Ishikawa (cell line): ENCODE measurements at regions not wholly inside any gene's neighbourhood (a gene's known extent, or its start where the extent isn't known, plus 50 kb on each side); places are given as distances from the start of the nearest gene placed in this dataset.

Experiments used
- CEBPB ChIP-seq: IDR thresholded peaks from 2 replicates; pipeline ENCODE4 v1.6.1; 2012
- CREB1 ChIP-seq: IDR thresholded peaks from 2 replicates; pipeline ENCODE4 v1.6.1; 2012; ENCODE audit warnings: low read depth
- FOXM1 ChIP-seq: IDR thresholded peaks from 2 replicates; pipeline ENCODE4 v1.6.1; 2012; ENCODE audit warnings: low read depth, borderline replicate concordance
- MAX ChIP-seq: IDR thresholded peaks from 2 replicates; pipeline ENCODE4 v1.6.1; 2012
- NFIC ChIP-seq: IDR thresholded peaks from 2 replicates; pipeline ENCODE4 v1.6.1; 2012
- RAD21 ChIP-seq: IDR thresholded peaks from 2 replicates; pipeline ENCODE4 v1.6.1; 2012; ENCODE audit warnings: low read depth
- REST ChIP-seq: IDR thresholded peaks from 2 replicates; pipeline ENCODE4 v1.6.1; 2012; ENCODE audit warnings: low read depth, mild to moderate bottlenecking
- YY1 ChIP-seq: IDR thresholded peaks from 2 replicates; pipeline ENCODE4 v1.6.1; 2012; ENCODE audit warnings: low read depth
- TF ChIP-seq, protein P1 (sequence below): IDR thresholded peaks from 2 replicates; pipeline ENCODE4 v1.6.1; 2012

DNA sequence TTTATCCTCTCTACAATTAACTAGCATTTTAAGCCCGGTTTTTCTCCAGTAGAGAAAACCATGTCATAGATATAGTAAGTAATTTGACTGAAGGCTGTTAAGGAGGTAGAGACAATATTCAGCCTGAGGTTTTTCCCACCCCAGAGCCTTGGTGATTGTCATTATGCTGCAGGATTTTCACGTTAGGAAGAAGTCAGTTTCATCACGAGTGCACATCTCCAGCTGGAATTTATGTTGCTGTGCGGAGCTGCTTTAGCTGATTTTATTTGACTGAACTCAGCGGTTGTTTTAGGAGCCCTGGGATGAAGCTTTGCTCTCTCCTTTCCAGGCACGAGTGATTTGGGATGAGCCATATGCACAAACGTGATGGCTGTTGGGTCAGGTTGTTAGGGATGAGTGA lies 271.3 kb upstream of the RGMA start:
- TF ChIP-seq FOXM1 = no peak
- TF ChIP-seq MAX = no peak
- no peak for TF ChIP-seq RAD21
- no peak for TF ChIP-seq CREB1
- TF ChIP-seq YY1 = no peak
- no peak for TF ChIP-seq CEBPB
- TF ChIP-seq NFIC = no peak
- TF ChIP-seq, protein P1, sequence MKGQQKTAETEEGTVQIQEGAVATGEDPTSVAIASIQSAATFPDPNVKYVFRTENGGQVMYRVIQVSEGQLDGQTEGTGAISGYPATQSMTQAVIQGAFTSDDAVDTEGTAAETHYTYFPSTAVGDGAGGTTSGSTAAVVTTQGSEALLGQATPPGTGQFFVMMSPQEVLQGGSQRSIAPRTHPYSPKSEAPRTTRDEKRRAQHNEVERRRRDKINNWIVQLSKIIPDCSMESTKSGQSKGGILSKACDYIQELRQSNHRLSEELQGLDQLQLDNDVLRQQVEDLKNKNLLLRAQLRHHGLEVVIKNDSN = no peak
- TF ChIP-seq REST = no peak
